ENCODE measurements at regions not wholly inside any gene's neighbourhood (a gene's known extent, or its start where the extent isn't known, plus 50 kb on each side); places are given as distances from the start of the nearest gene placed in this dataset.

GRCh38 chr10:33122014-33122809, 164.2 kb upstream of the ITGB1 start:
- no peaks in the 10 kb centered on the region for H3K79me1 ChIP-seq (ENCODE audit: insufficient read depth, low read depth, low read length, poor library complexity, severe bottlenecking)
- H3K27me3 ChIP-seq (ENCODE audit: insufficient read depth, low read length), result no peaks in the 10 kb centered on the region; the same call in 1 of the 2 replicates
- no peak for TF ChIP-seq CTCF (conservative IDR thresholded peaks at IDR 0.05)
- Mint-ChIP-seq H3K4me3 (no peak overlapping the region), H3K9me3 (no peaks in the 10 kb centered on the region), H3K27me3 (ENCODE audit: low read depth) (peaks cover 1% of the 10 kb centered on the region; the same call in 1 of the 2 replicates), H3K4me1 (peaks cover 7 to 13% of the 10 kb centered on the region in 2 experiments; a peak in 3 of 4 replicates), H3K36me3 (ENCODE audit: insufficient read depth in 1 of 3, low read depth in 3 of 3) (no peaks in the 10 kb centered on the region), H3K27ac (no peak overlapping the region)
- no peak overlapping the region for H4K91ac ChIP-seq (ENCODE audit: insufficient read length, low read depth, low read length)
- DNase-seq, result no peak
- no peaks in the 10 kb centered on the region for H4K20me1 ChIP-seq (ENCODE audit: control insufficient read depth, insufficient read depth, insufficient read length)
- no peak overlapping the region for H2BK12ac ChIP-seq (ENCODE audit: insufficient read length, low read depth, low read length)
- no peak overlapping the region for H2BK20ac ChIP-seq (ENCODE audit: low read depth, low read length, poor library complexity, severe bottlenecking)
- H2BK120ac ChIP-seq (ENCODE audit: low read depth, low read length, poor library complexity, severe bottlenecking), result no peak overlapping the region
- no peaks in the 10 kb centered on the region for H3K9me3 ChIP-seq (ENCODE audit: control insufficient read depth, low read depth, low read length)
- H3K23ac ChIP-seq (ENCODE audit: insufficient read length, low read depth, low read length), result no peak overlapping the region
- no peak overlapping the region for H4K5ac ChIP-seq (ENCODE audit: insufficient read length, low read depth, low read length)
- no peak overlapping the region for H3K18ac ChIP-seq (ENCODE audit: insufficient read length, low read depth, low read length)
- no CpG with 5 or more reads among the region's 12 CpGs for WGBS (ENCODE audit: extremely low coverage, insufficient read length, low lambda C conversion rate)
- no peak overlapping the region for H3K14ac ChIP-seq (ENCODE audit: insufficient read depth, low read length)
- H3K56ac ChIP-seq (ENCODE audit: insufficient read length, low read depth, low read length), result no peak overlapping the region
- H2BK5ac ChIP-seq (ENCODE audit: insufficient read length, low read length), result no peak overlapping the region
- H3K23me2 ChIP-seq (ENCODE audit: insufficient read length, low read depth, low read length, poor library complexity, severe bottlenecking), result no peaks in the 10 kb centered on the region
- no peak overlapping the region for H3K9ac ChIP-seq (ENCODE audit: extremely low read depth, insufficient read length, low read length)
- no peaks in the 10 kb centered on the region for H3K79me2 ChIP-seq (ENCODE audit: insufficient read depth, low read length)
- H2AFZ ChIP-seq (ENCODE audit: low read length), result no peak overlapping the region
- no peaks in the 10 kb centered on the region; the same call in 1 of the 2 replicates for H3K4me1 ChIP-seq (ENCODE audit: insufficient read depth, low read length)
- H2AK5ac ChIP-seq (ENCODE audit: insufficient read length, low read length), result no peak overlapping the region
- no peak overlapping the region for H3T11ph ChIP-seq (ENCODE audit: low read length)
- H3K27ac ChIP-seq (ENCODE audit: insufficient read length, low read depth, low read length), result no peak overlapping the region
- no peak overlapping the region for H4K8ac ChIP-seq (replicated peaks; ENCODE audit: insufficient read length, low read depth, low read length)
- no peak overlapping the region for H2BK15ac ChIP-seq (ENCODE audit: low read depth, low read length)
- no peak overlapping the region for H3K4ac ChIP-seq (ENCODE audit: low read depth, low read length)
- no peak overlapping the region for H3K4me2 ChIP-seq (ENCODE audit: insufficient read depth, insufficient read length, low read length)

Measured in H9 (cell line).